MCF 10A (cell line): ENCODE measurements at regions not wholly inside any gene's neighbourhood (a gene's known extent, or its start where the extent isn't known, plus 50 kb on each side); places are given as distances from the start of the nearest gene placed in this dataset.

ENCODE experiments used
- BruUV-seq: library from RNA; stranded (reverse); fragments of 400-500 nt; replicated peaks from 2 replicates; lab custom pipeline; 2021; lab: Mats Ljungman, UMichigan
- CTCF ChIA-PET: fragments of 300-600 bp; sonication (Branson Sonifier 250); formaldehyde crosslinking; extraction: SDS; loops from one replicate; lab custom pipeline; 2021; ENCODE audit warnings: antibody characterized with exemption, inconsistent platforms; lab: Yijun Ruan, JAX
- POLR2A ChIA-PET: fragments of 300-600, 350-650 bp; sonication (Branson Sonifier 250); formaldehyde crosslinking; extraction: SDS; loops from one replicate; lab custom pipeline; 2020; ENCODE audit warnings: antibody characterized with exemption, inconsistent platforms; lab: Yijun Ruan, JAX
- DNase-seq: peaks from one replicate; pipeline ENCODE4 v3.0.0-alpha.2; 2018; ENCODE audit not compliant: unreplicated experiment
- H3K27ac Mint-ChIP-seq: one replicate; pipeline ENCODE4 v1.8.0; 2022; ENCODE audit warnings: mild to moderate bottlenecking, low read depth, mixed read lengths; ENCODE audit not compliant: unreplicated experiment
- H3K27me3 Mint-ChIP-seq: one replicate; pipeline ENCODE4 v1.8.0; 2022; ENCODE audit warnings: mixed read lengths; ENCODE audit not compliant: insufficient read depth, unreplicated experiment
- H3K36me3 Mint-ChIP-seq: one replicate; pipeline ENCODE4 v1.8.0; 2022; ENCODE audit warnings: mild to moderate bottlenecking, moderate library complexity, mixed read lengths; ENCODE audit not compliant: insufficient read depth, unreplicated experiment
- H3K4me1 Mint-ChIP-seq: one replicate; pipeline ENCODE4 v1.8.0; 2022; ENCODE audit warnings: mixed read lengths; ENCODE audit not compliant: insufficient read depth, unreplicated experiment
- H3K4me3 Mint-ChIP-seq: one replicate; pipeline ENCODE4 v1.8.0; 2022; ENCODE audit warnings: mild to moderate bottlenecking, moderate library complexity, mixed read lengths; ENCODE audit not compliant: unreplicated experiment
- H3K9me3 Mint-ChIP-seq: one replicate; pipeline ENCODE4 v1.8.0; 2022; ENCODE audit warnings: mixed read lengths; ENCODE audit not compliant: unreplicated experiment
- CTCF ChIP-seq: fragments of 200-600 bp; IDR thresholded peaks from one replicate; pipeline ENCODE4 v1.8.0; 2022; ENCODE audit warnings: antibody characterized with exemption, mild to moderate bottlenecking; ENCODE audit not compliant: unreplicated experiment
- intact Hi-C: fragments of 100-400 bp; cut with micrococcal nuclease; formaldehyde crosslinking; loops from 2 replicates; pipeline ENCODE4 v1.14.1; 2022

- intact Hi-C loops, result no loop called here
- BruUV-seq, result no TSS peak
- no peaks in the 10 kb centered on the region for H3K36me3 Mint-ChIP-seq
- no peak overlapping the region for H3K4me3 Mint-ChIP-seq
- H3K27ac Mint-ChIP-seq, result no peak overlapping the region
- ChIA-PET CTCF (interaction anchor here (0.7 kb wide), 1 partner anchor 272 kb away, joined by 3 read pairs; no protein-coding TSS in a partner anchor), POLR2A (no interaction called here)
- no peaks in the 10 kb centered on the region for H3K9me3 Mint-ChIP-seq
- no peak for DNase-seq
- H3K27me3 Mint-ChIP-seq, result no peaks in the 10 kb centered on the region
- TF ChIP-seq CTCF, result no peak
- peaks cover 6% of the 10 kb centered on the region for H3K4me1 Mint-ChIP-seq
Measured at GRCh38 chr12:93151079-93151762, 222.1 kb upstream of the EEA1 start.

GRCh38 chr12:93152617-93153016 lies 223.5 kb upstream of the EEA1 start:
- DNase-seq, result no peak
- ChIA-PET POLR2A (interaction anchor here (0.6 kb wide), 1 partner anchor 225 kb away, joined by 3 read pairs; no protein-coding TSS in a partner anchor), CTCF (no interaction called here)
- no TSS peak for BruUV-seq
- Mint-ChIP-seq H3K9me3 (peaks cover 2% of the 10 kb centered on the region), H3K4me1 (no peaks in the 10 kb centered on the region), H3K4me3 (no peak overlapping the region), H3K27me3 (no peaks in the 10 kb centered on the region), H3K27ac (no peak overlapping the region), H3K36me3 (no peaks in the 10 kb centered on the region)
- intact Hi-C loops, result no loop called here
- no peak for TF ChIP-seq CTCF

- H3K27ac Mint-ChIP-seq, result no peak overlapping the region
- no peak for TF ChIP-seq CTCF
- BruUV-seq, result no TSS peak
- no peaks in the 10 kb centered on the region for H3K36me3 Mint-ChIP-seq
- intact Hi-C loops, result no loop called here
- H3K4me1 Mint-ChIP-seq, result no peaks in the 10 kb centered on the region
- peaks cover 9% of the 10 kb centered on the region for H3K9me3 Mint-ChIP-seq
- no peak overlapping the region for H3K4me3 Mint-ChIP-seq
- POLR2A ChIA-PET, result no interaction called here
- no peaks in the 10 kb centered on the region for H3K27me3 Mint-ChIP-seq
- CTCF ChIA-PET, result interaction anchor here (1.2 kb wide), 1 partner anchor 15 kb away, joined by 5 read pairs; no protein-coding TSS in a partner anchor
- no peak for DNase-seq
Measured at GRCh38 chr12:93153321-93153720, 224.2 kb upstream of the EEA1 start.

GRCh38 chr12:93154096-93154728 lies 223.5 kb upstream of the NUDT4 start:
- no peak overlapping the region for H3K27ac Mint-ChIP-seq
- H3K27me3 Mint-ChIP-seq, result no peaks in the 10 kb centered on the region
- no peak overlapping the region for H3K4me3 Mint-ChIP-seq
- POLR2A ChIA-PET, result interaction anchor here (0.8 to 1.3 kb wide), 3 partner anchors 15 to 27 kb away, joined by 3 to 5 read pairs (median 4); no protein-coding TSS in a partner anchor
- no peaks in the 10 kb centered on the region for H3K4me1 Mint-ChIP-seq
- BruUV-seq, result no TSS peak
- DNase-seq, result no peak
- no peaks in the 10 kb centered on the region for H3K36me3 Mint-ChIP-seq
- peaks cover 16% of the 10 kb centered on the region for H3K9me3 Mint-ChIP-seq
- intact Hi-C loops, result no loop called here
- CTCF ChIA-PET, result interaction anchor here (1.0 to 1.2 kb wide), 2 partner anchors 15 to 16 kb away, joined by 3 to 5 read pairs; no protein-coding TSS in a partner anchor
- TF ChIP-seq CTCF, result no peak
